GM20000 (cell line): ENCODE measurements at regions not wholly inside any gene's neighbourhood (a gene's known extent, or its start where the extent isn't known, plus 50 kb on each side); places are given as distances from the start of the nearest gene placed in this dataset.

ENCODE experiments used
- DNase-seq: peaks from one replicate; pipeline ENCODE4 v3.0.0; 2012; ENCODE audit warnings: low spot score
- TF ChIP-seq, protein P1 (sequence below): IDR thresholded peaks from 2 replicates; pipeline ENCODE4 v1.5.1; 2012; ENCODE audit warnings: mild to moderate bottlenecking, control low read depth; ENCODE audit errors: extremely low read depth, missing control alignments

DNA sequence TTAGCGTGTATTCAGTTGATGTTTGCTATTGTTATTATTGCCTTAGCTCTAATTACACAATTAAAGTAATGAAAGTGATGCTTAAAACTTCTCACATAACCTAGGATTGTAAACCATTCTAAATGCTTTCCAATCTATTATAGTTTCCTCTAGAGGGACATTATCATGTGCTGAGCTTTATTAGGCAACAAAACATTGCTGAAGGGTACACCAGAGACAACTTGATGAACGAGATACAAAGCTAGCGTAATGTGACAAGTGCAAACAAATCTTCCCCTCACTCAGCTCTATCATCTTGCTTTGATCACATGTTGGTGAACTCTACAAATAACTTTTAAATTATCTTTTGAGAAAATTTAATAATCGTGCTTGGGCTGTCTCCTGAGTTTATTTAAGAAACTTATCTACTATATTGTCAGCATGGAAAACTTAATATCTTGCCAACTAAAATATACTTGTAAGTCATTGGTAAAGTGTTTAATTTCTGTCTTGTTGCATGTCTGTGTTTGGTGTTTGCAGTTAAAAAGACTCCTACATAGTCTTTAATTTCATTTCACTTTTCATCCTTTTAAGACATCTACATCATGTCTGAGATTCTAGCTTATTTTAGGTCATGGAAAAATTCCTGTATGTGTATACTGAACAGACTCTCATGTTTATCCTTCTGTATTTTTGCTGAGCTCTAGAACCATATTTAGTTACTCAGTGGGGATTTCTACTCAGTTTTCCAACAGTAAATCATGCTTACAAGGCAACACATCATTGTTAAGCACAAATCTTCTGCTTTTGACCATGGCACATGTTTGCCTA is 104.2 kb upstream of the ADAMTS5 start:
- no peak for DNase-seq
- TF ChIP-seq, protein P1, sequence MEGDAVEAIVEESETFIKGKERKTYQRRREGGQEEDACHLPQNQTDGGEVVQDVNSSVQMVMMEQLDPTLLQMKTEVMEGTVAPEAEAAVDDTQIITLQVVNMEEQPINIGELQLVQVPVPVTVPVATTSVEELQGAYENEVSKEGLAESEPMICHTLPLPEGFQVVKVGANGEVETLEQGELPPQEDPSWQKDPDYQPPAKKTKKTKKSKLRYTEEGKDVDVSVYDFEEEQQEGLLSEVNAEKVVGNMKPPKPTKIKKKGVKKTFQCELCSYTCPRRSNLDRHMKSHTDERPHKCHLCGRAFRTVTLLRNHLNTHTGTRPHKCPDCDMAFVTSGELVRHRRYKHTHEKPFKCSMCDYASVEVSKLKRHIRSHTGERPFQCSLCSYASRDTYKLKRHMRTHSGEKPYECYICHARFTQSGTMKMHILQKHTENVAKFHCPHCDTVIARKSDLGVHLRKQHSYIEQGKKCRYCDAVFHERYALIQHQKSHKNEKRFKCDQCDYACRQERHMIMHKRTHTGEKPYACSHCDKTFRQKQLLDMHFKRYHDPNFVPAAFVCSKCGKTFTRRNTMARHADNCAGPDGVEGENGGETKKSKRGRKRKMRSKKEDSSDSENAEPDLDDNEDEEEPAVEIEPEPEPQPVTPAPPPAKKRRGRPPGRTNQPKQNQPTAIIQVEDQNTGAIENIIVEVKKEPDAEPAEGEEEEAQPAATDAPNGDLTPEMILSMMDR, result no peak

DNA sequence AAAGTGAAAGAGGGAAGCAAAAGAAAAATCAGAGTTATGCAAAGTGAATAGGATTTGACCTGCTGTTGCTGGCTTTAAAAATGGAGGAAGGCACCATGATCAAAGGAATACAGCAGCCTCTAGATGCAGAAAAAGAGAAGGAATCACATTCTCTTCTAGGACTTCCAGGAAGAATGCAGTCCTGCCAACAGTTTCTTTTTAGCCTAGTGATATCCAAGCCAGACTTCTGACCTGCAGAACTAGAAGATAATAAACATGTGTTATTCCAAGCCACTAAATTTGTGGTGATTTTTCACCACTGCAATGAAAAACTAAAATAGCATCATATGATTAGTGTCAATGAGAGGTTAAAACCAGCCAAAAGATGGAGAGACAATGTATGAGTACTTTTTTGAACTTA is 101.9 kb upstream of the ADAMTS5 start:
- TF ChIP-seq, protein P1, result no peak
- no peak for DNase-seq

DNA sequence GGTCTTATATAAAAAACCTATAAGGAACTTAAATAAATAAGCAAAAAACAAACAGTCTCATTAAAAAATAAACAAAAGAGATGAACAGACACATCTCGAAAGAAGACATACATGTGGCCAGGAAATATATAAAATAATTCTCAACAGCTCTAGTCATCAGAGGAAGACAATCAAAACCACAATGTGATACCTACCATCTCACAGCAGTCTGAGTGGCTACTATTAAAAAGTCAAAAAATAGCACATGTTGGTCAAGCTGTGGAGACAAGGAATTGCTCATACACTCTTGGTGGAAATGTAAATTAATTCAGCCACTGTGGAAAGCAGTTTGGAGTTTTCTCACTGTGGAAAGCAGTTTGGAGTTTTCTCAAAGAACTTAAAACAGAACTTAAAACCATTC is 100.3 kb upstream of the ADAMTS5 start:
- TF ChIP-seq, protein P1, result no peak
- no peak for DNase-seq

DNA sequence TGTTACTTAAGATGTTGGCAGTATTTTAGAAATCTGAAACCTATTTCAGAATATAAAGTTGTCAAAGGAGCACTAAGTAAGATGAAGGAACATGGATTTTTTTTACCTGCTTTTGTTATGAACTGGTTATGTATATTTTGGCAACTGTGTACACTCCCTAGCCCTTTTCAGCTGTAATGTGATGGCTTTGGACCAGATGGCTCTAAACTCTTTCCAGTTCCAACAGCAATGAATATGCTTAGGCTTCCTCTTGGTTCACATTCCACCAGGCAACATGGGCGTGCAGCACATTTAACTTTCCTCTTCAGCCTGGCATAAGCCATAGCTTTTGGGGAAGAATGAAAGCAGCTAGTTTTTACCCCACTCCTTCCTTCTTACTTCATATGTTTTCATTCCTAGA is 95.6 kb upstream of the ADAMTS5 start:
- no peak for DNase-seq
- TF ChIP-seq, protein P1, result no peak

DNA sequence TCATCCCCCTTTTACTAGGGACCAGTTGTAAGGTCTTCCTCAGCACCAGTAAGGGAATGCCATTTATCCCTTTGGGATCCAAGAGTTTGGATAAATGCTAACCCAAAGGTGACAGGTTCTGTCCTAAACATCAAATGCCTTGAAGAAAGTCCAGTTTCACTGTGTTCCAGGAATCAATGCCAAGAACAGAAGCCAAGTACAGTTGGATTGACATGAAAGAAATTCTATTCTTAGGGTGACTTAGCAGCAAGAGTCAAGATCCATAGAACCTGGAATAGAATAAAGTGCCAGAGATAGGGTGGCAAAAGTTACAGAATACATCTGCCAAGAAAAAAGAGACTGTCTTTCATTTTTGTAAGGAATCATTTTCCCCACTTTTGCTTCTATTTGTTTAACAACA is 94.9 kb upstream of the ADAMTS5 start:
- TF ChIP-seq, protein P1, result no peak
- no peak for DNase-seq

DNA sequence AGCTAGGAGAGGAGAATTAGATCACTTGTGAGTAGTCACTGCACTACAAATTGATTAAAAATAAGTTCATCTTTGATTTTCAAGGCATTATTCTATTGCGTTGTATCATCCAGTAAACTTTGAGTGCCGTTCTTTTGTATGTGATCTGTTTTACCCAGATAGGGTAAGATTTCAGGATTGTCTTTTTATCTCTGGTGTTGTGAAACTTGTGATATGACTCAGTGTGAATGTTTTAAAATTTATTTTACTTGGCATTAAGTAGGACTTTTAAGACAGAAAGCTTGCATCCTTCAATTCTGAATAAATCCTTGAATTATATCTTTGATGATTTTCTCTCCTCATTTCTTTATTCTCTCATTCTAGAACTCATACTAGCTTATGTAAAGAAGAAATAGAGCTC is 93.3 kb upstream of the ADAMTS5 start:
- TF ChIP-seq, protein P1, result no peak
- no peak for DNase-seq

DNA sequence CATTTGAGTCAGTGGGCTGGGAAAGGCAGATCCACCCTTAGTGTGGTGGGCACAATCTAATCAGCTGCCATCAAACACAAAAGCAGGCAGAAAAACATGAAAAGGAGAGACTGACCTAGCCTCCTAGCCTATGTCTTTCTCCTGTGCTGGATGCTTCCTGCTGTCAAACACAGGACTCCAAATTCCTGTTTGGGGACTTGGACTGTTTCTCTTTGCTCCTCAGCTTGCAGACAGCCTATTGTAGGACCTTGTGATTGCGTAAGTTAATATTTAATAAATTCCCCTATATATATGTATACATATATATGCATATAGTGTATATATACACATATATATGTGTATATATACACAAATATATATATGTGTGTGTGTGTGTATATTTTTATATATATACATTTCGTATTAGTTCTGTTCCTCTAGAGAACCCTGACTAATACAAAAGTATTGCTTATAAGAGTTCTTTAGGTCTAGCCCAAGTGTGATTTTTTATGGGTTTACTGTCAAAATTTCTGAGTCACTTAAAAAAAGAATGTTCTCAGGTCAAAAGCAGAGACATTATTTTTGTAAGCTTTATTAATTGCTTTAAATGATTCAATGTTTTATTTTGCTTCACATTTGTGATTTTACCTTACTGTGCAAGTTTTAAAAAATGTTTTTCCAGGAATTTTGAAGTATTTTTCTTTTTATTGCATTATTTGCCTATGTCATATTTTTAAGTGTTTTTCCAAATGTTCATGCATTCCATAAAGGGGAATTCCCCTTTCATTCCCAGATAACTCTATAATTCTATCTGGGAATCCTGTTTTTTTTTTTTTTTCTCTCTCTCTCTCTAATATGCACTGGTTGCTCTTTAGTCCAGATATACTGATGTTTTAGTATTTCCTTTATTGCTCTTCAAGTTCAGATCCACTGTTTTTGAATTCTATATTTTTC is 92.1 kb upstream of the ADAMTS5 start:
- TF ChIP-seq, protein P1, result no peak
- no peak for DNase-seq
